ENCODE measurements at regions not wholly inside any gene's neighbourhood (a gene's known extent, or its start where the extent isn't known, plus 50 kb on each side); places are given as distances from the start of the nearest gene placed in this dataset.

DNA sequence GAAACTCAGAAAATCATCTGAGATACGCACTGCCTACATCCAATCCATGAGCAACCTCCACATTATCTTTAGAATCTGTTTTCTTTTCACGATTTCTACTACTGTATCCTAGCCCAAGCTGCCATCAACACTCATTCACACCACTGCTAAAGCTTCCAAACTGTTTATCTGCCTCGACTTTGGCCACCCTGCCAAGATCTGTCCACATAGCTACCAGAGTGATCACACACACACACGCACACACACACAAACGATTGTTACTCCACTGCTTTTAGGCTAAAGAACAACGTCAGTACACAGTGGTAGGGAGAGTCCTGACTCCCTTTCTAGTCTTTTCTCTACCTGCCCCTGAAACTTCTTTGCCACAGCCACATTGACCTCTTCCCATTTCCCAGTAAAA is 142.0 kb downstream of the CCDC71L start:
- Histone ChIP-seq H3K9me3 (no peaks in the 10 kb centered on the region), H3K36me3 (replicated peaks in 1 of 2; ENCODE audit: insufficient read depth in 1 of 2, low read depth in 2 of 2) (no peaks in the 10 kb centered on the region), H3K4me3 (no peak overlapping the region), H3K27me3 (no peaks in the 10 kb centered on the region), H3K27ac (no peak overlapping the region), H3K4me1 (no peaks in the 10 kb centered on the region)
- TF ChIP-seq POLR2A (IDR thresholded peaks at IDR 0.05), result no peak
- TF ChIP-seq, protein P1, sequence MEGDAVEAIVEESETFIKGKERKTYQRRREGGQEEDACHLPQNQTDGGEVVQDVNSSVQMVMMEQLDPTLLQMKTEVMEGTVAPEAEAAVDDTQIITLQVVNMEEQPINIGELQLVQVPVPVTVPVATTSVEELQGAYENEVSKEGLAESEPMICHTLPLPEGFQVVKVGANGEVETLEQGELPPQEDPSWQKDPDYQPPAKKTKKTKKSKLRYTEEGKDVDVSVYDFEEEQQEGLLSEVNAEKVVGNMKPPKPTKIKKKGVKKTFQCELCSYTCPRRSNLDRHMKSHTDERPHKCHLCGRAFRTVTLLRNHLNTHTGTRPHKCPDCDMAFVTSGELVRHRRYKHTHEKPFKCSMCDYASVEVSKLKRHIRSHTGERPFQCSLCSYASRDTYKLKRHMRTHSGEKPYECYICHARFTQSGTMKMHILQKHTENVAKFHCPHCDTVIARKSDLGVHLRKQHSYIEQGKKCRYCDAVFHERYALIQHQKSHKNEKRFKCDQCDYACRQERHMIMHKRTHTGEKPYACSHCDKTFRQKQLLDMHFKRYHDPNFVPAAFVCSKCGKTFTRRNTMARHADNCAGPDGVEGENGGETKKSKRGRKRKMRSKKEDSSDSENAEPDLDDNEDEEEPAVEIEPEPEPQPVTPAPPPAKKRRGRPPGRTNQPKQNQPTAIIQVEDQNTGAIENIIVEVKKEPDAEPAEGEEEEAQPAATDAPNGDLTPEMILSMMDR (IDR thresholded peaks at IDR 0.05), result no peak
- DNase-seq (no peak), ATAC-seq (no peak)
- intact Hi-C loops (cut with DNase I), result no loop called here
- WGBS, 2 donors, result 55 to 59% methylated on average over 6 of the region's 6 CpGs

DNA sequence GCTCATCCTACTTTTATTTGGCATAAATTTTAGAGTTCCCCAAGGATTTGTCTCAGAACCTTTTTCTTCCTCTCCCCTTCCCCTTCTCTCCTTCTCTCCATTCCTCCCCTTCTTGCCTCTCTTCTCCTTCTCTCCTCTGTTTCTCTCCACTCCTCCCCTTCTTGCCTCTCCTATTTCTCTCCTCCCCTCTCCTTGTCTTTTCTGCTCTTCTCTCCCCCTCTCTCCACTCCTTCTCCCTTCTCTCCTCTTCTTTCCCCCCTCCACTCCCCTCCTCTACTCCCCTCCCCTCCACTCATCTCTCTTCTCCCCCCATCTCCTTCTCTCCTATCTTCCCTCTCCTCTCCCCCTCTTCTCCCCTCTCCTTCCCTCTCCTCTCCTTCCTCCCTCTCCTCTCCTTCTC is 142.7 kb downstream of the CCDC71L start:
- no peak overlapping the region for H3K27ac ChIP-seq
- no peaks in the 10 kb centered on the region for H3K9me3 ChIP-seq
- intact Hi-C loops (cut with DNase I), result no loop called here
- H3K4me3 ChIP-seq, result no peak overlapping the region
- no peak for ATAC-seq
- DNase-seq, result no peak
- H3K4me1 ChIP-seq, result no peaks in the 10 kb centered on the region
- H3K36me3 ChIP-seq (replicated peaks in 1 of 2; ENCODE audit: insufficient read depth in 1 of 2, low read depth in 2 of 2), result no peaks in the 10 kb centered on the region
- H3K27me3 ChIP-seq, result no peaks in the 10 kb centered on the region
- TF ChIP-seq POLR2A (IDR thresholded peaks at IDR 0.05), result no peak
- TF ChIP-seq, protein P1 (IDR thresholded peaks at IDR 0.05), result no peak

DNA sequence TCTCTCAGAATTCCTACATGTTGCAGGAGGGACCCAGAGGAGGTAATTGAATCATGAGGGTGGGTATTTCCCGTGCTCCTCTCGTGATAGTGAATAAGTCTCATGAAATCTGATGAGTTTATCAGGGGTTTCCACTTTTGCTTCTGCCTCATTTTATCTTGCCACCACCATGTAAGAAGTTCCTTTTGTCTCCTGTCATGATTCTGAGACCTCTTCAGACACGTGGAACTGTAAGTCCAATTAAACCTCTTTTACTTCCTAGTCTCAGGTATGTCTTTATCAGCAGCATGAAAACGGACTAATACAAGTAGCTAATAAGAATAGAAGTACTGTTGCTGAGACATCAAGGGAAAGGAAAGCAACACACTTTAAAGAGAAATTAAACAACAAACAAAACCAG is 143.4 kb downstream of the CCDC71L start:
- intact Hi-C loops (cut with DNase I), result no loop called here

DNA sequence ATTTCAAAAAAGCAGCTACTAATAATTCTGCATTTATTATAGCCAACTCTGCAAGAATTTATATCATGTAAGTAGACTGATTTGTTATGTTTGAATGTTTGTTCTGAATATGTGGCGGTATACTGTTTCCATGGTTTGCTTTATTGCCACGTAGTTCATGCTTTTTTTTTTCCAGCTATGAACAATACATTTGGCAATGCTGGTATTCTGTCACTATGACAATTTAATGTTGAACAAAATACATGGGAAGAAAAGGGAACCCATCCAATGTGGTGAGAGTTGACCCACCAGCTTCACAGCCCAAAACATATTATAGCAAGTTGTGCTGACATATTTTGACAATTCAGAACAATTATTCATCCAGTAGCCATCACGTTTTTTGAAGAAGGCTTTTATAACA is 145.6 kb downstream of the CCDC71L start:
- ATAC-seq (no peak), DNase-seq (no peak)
- H3K27me3 ChIP-seq, result no peaks in the 10 kb centered on the region
- H3K4me3 ChIP-seq, result no peak overlapping the region
- H3K36me3 ChIP-seq (replicated peaks in 1 of 2; ENCODE audit: insufficient read depth in 1 of 2, low read depth in 2 of 2), result no peaks in the 10 kb centered on the region
- intact Hi-C loops (cut with DNase I), result no loop called here
- H3K9me3 ChIP-seq, result no peaks in the 10 kb centered on the region
- no peak for TF ChIP-seq POLR2A (IDR thresholded peaks at IDR 0.05)
- TF ChIP-seq, protein P1 (IDR thresholded peaks at IDR 0.05), result no peak
- WGBS, 2 donors, result 58 to 60% methylated on average over 3 of the region's 3 CpGs
- H3K4me1 ChIP-seq, result no peaks in the 10 kb centered on the region
- H3K27ac ChIP-seq, result no peak overlapping the region

More for the DNA sequence above, 143.4 kb downstream of the CCDC71L start:
- no peak overlapping the region for H3K27ac ChIP-seq
- no peaks in the 10 kb centered on the region for H3K9me3 ChIP-seq
- H3K36me3 ChIP-seq (replicated peaks in 1 of 2; ENCODE audit: insufficient read depth in 1 of 2, low read depth in 2 of 2), result no peaks in the 10 kb centered on the region
- TF ChIP-seq POLR2A (IDR thresholded peaks at IDR 0.05), result no peak
- TF ChIP-seq, protein P1 (IDR thresholded peaks at IDR 0.05), result no peak
- no peaks in the 10 kb centered on the region for H3K27me3 ChIP-seq
- DNase-seq (no peak), ATAC-seq (no peak)
- H3K4me1 ChIP-seq, result no peaks in the 10 kb centered on the region
- no peak overlapping the region for H3K4me3 ChIP-seq
- WGBS, 2 donors, result 67 to 74% methylated on average over 4 of the region's 4 CpGs

DNA sequence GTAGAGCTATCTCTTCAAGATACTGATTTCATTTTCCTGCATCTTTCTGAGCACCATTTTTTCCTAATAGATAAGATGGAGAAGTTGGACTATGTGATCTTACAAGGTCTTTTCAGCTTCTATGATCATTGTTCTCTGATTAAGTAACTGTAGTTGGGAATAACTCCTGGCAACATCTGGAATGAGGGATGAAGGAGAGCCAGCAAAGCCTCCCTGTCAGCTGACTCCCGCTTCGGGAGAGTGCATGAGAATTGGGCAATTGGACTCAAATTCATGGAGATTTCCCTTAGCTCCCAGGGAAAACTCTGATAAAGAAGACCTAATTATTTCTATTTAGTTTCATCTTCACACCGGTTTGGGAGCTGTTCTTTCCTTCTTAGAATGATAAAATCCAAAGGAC is 146.1 kb downstream of the CCDC71L start:
- Histone ChIP-seq H3K9me3 (no peaks in the 10 kb centered on the region), H3K4me1 (no peaks in the 10 kb centered on the region), H3K27me3 (no peaks in the 10 kb centered on the region), H3K36me3 (replicated peaks in 1 of 2; ENCODE audit: insufficient read depth in 1 of 2, low read depth in 2 of 2) (no peaks in the 10 kb centered on the region), H3K4me3 (no peak overlapping the region), H3K27ac (no peak overlapping the region)
- 77 to 81% methylated on average over 3 of the region's 3 CpGs for WGBS, 2 donors
- no peak for ATAC-seq
- TF ChIP-seq POLR2A (IDR thresholded peaks at IDR 0.05), result no peak
- TF ChIP-seq, protein P1 (IDR thresholded peaks at IDR 0.05), result no peak
- intact Hi-C loops (cut with DNase I), result no loop called here
- DNase-seq, result no peak

All from body of pancreas (tissue), 4 donors.